A549 (cell line): ENCODE measurements at regions not wholly inside any gene's neighbourhood (a gene's known extent, or its start where the extent isn't known, plus 50 kb on each side); places are given as distances from the start of the nearest gene placed in this dataset.

Source experiments
- CTCF ChIP-seq: fragments of >200 bp; sonication (Bioruptor Twin); formaldehyde crosslinking; IDR thresholded peaks from 3 replicates; pipeline ENCODE4 v1.5.1; 2016
- EP300 ChIP-seq, 2 experiments: fragments of >200 bp; sonication (Bioruptor Twin); formaldehyde crosslinking; IDR thresholded peaks; 2 replicates in 1 of 2; 3 replicates in 1 of 2; pipeline ENCODE4 v1.6.1; 2016 to 2017
- ESRRA ChIP-seq: fragments of 150-350 bp; IDR thresholded peaks from 2 replicates; pipeline ENCODE4 v1.6.1; 2014; ENCODE audit warnings: mild to moderate bottlenecking, low read length, borderline replicate concordance
- MAX ChIP-seq: IDR thresholded peaks from 2 replicates; pipeline ENCODE4 v1.6.1; 2012
- POLR2A ChIP-seq: IDR thresholded peaks from 2 replicates; pipeline ENCODE4 v1.6.1; 2012; ENCODE audit warnings: mild to moderate bottlenecking, low read length
- POLR2AphosphoS2 ChIP-seq: conservative IDR thresholded peaks from 2 replicates; pipeline ENCODE4 v1.6.1; 2012; ENCODE audit warnings: low read length, improper control_type of control experiment, inconsistent platforms
- RAD21 ChIP-seq, 2 experiments: fragments of >200 bp in 1 of 2; sonication (Bioruptor Twin) in 1 of 2; formaldehyde crosslinking in 1 of 2; IDR thresholded peaks in 1 of 2; conservative IDR thresholded peaks in 1 of 2; 2 replicates in 1 of 2; 3 replicates in 1 of 2; pipeline ENCODE4 v1.6.1; 2012 to 2018; ENCODE audit warnings: inconsistent platforms in 1 of 2

DNA sequence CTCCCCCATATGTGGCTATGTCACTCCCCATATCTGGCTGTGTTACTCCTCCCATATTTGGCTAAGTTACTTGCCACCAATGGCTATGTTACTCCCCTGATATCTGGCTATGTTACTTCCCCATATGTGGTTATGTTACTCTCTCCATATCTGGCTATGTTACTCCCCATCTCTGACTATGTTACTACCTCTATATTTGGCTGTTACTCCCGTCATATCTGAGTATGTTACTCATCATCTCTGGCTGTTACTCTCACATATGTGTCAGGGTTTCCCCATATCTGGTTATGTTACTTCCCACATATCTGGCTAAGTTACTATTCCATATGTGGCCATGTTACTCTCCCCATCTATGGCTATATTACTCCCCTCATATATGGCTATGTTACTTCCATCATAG, 50.3 kb upstream of the MAP10 start:
- TF ChIP-seq POLR2AphosphoS2 (no peak), RAD21 (conservative IDR thresholded peaks at IDR 0.05 in 1 of 2, IDR thresholded peaks at IDR 0.05 in 1 of 2) (no peak), POLR2A (no peak), CTCF (no peak), ESRRA (no peak), MAX (no peak), EP300 (IDR thresholded peaks at IDR 0.05) (no peak)
